ENCODE measurements at regions not wholly inside any gene's neighbourhood (a gene's known extent, or its start where the extent isn't known, plus 50 kb on each side); places are given as distances from the start of the nearest gene placed in this dataset.

- intact Hi-C loops (cut with micrococcal nuclease), result no loop called here
- CTCF ChIA-PET, result interaction anchor here (0.7 kb wide), 1 partner anchor 385 kb away, joined by 3 read pairs; no protein-coding TSS in a partner anchor
- no peaks in the 10 kb centered on the region for H3K79me2 ChIP-seq (ENCODE audit: control insufficient read depth, insufficient read depth, low read length)
- H3K27me3 ChIP-seq (ENCODE audit: control insufficient read depth in 2 of 2, insufficient read depth in 2 of 2, low read length in 2 of 2), result no peaks in the 10 kb centered on the region
- H2AFZ ChIP-seq (ENCODE audit: low read depth, low read length), result no peak overlapping the region
- FAIRE-seq, result no peak
- no peak overlapping the region for H3K4me2 ChIP-seq (ENCODE audit: insufficient read depth, low read length)
- TF ChIP-seq MAX (IDR thresholded peaks at IDR 0.05; ENCODE audit: insufficient read depth, insufficient read length) (no peak), POLR2A (IDR thresholded peaks at IDR 0.05; ENCODE audit: low read depth, low read length) (no peak), POLR2AphosphoS5 (IDR thresholded peaks at IDR 0.05; ENCODE audit: insufficient read depth, low read depth, low read length) (no peak), FOS (IDR thresholded peaks at IDR 0.05; ENCODE audit: borderline replicate concordance, insufficient read depth, low read length) (no peak), GATA2 (IDR thresholded peaks at IDR 0.05; ENCODE audit: insufficient read depth, insufficient read length, low read depth, low read length) (no peak), EZH2 (IDR thresholded peaks at IDR 0.05; ENCODE audit: borderline replicate concordance, low read depth, low read length, severe bottlenecking) (no peak), CTCF (IDR thresholded peaks at IDR 0.05; ENCODE audit: extremely low read depth in 1 of 2, insufficient read depth in 1 of 2, low read depth in 1 of 2, low read length in 2 of 2) (no peak), MYC (IDR thresholded peaks at IDR 0.05; ENCODE audit: low read depth, low read length) (no peak), JUN (IDR thresholded peaks at IDR 0.05; ENCODE audit: borderline replicate concordance, insufficient read depth, insufficient read length, low read depth) (no peak)
- H3K4me3 ChIP-seq (replicated peaks in 1 of 3; ENCODE audit: insufficient read depth in 1 of 3, low read depth in 1 of 3, low read length in 3 of 3), result no peak overlapping the region
- DNase-seq (ENCODE audit: low read depth, low spot score), result no peak
- dilution Hi-C loops (cut with MboI; ENCODE audit: extremely low pct_ligation_motif_present, low sequenced_read_pairs), result no loop called here
- POLR2A ChIA-PET, result no interaction called here
- no TSS peak for BruUV-seq (replicated peaks)
- no peaks in the 10 kb centered on the region for H3K9me1 ChIP-seq (replicated peaks; ENCODE audit: control insufficient read depth, extremely low read depth, insufficient read depth, low read length)
- no peaks in the 10 kb centered on the region for H3K4me1 ChIP-seq (ENCODE audit: control insufficient read depth, extremely low read depth, insufficient read depth, low read length)
- H3K36me3 ChIP-seq (ENCODE audit: control insufficient read depth in 2 of 2, extremely low read depth in 1 of 2, insufficient read depth in 2 of 2, low read length in 2 of 2), result no peaks in the 10 kb centered on the region
- no peaks in the 10 kb centered on the region for H4K20me1 ChIP-seq (replicated peaks; ENCODE audit: control insufficient read depth, extremely low read depth, insufficient read depth, low read length)
- no peaks in the 10 kb centered on the region for H3K9me3 ChIP-seq (replicated peaks; ENCODE audit: control insufficient read depth, insufficient read depth, low read length)
- no peak overlapping the region for H3K9ac ChIP-seq (replicated peaks; ENCODE audit: extremely low read depth, insufficient read depth, low read length)
- no peak overlapping the region for H3K27ac ChIP-seq (ENCODE audit: insufficient read depth, low read depth, low read length)
These were observed 221.0 kb upstream of the EOMES start for GRCh38 chr3:27943106-27943505.
